SJCRH30 (cell line): ENCODE measurements at regions not wholly inside any gene's neighbourhood (a gene's known extent, or its start where the extent isn't known, plus 50 kb on each side); places are given as distances from the start of the nearest gene placed in this dataset.
"Not testable (repeated sequence)": the region's sequence is repeated elsewhere in the genome, so short reads cannot be mapped to it uniquely, and the experiment has no call there.

ENCODE experiments used
- DNase-seq, 2 experiments: peaks; one replicate each; pipeline ENCODE4 v3.0.0-alpha.2; 2015 to 2020
- H3K27ac ChIP-seq: fragments of 250-450 bp; sonication (Bioruptor Pico); 2 replicates; pipeline ENCODE4 v1.5.1; 2020; ENCODE audit warnings: mild to moderate bottlenecking, moderate library complexity
- H3K27me3 ChIP-seq: fragments of 250-450 bp; sonication (Bioruptor Pico); 2 replicates; pipeline ENCODE4 v1.5.1; 2020; ENCODE audit warnings: mild to moderate bottlenecking, moderate library complexity
- H3K36me3 ChIP-seq: fragments of 250-450 bp; sonication (Bioruptor Pico); 2 replicates; pipeline ENCODE4 v1.5.1; 2020; ENCODE audit warnings: mild to moderate bottlenecking, moderate library complexity
- H3K4me1 ChIP-seq: fragments of 250-450 bp; sonication (Bioruptor Pico); 2 replicates; pipeline ENCODE4 v1.5.1; 2020; ENCODE audit warnings: mild to moderate bottlenecking, moderate library complexity
- H3K4me3 ChIP-seq: fragments of 250-450 bp; sonication (Bioruptor Pico); 2 replicates; pipeline ENCODE4 v1.5.1; 2020; ENCODE audit warnings: mild to moderate bottlenecking, moderate library complexity
- H3K9me3 ChIP-seq: fragments of 250-450 bp; sonication (Bioruptor Pico); replicated peaks from 2 replicates; pipeline ENCODE4 v1.5.1; 2020; ENCODE audit warnings: mild to moderate bottlenecking, moderate library complexity

- not testable (repeated sequence) for H3K27me3 ChIP-seq, H3K36me3 ChIP-seq, H3K9me3 ChIP-seq, H3K4me3 ChIP-seq, H3K4me1 ChIP-seq, H3K27ac ChIP-seq, DNase-seq
Observed at GRCh38 chr21:10325546-10325945, 195.8 kb upstream of the TPTE start.

GRCh38 chr21:10326146-10326545, 195.2 kb upstream of the TPTE start:
- H3K27ac ChIP-seq, H3K4me1 ChIP-seq, DNase-seq, H3K27me3 ChIP-seq, H3K9me3 ChIP-seq, H3K4me3 ChIP-seq, H3K36me3 ChIP-seq: not testable (repeated sequence)

GRCh38 chr21:10328646-10329045, 192.7 kb upstream of the TPTE start:
- not testable (repeated sequence) for H3K9me3 ChIP-seq, H3K4me3 ChIP-seq, H3K27me3 ChIP-seq, H3K27ac ChIP-seq, DNase-seq, H3K4me1 ChIP-seq, H3K36me3 ChIP-seq

- not testable (repeated sequence) for H3K4me1 ChIP-seq, H3K9me3 ChIP-seq, H3K36me3 ChIP-seq, H3K27me3 ChIP-seq, H3K27ac ChIP-seq, H3K4me3 ChIP-seq, DNase-seq
Observed at GRCh38 chr21:10330641-10331119, 190.7 kb upstream of the TPTE start.

- not testable (repeated sequence) for H3K9me3 ChIP-seq, H3K27me3 ChIP-seq, H3K36me3 ChIP-seq, H3K27ac ChIP-seq, H3K4me1 ChIP-seq, DNase-seq, H3K4me3 ChIP-seq
Observed at GRCh38 chr21:10331134-10331533, 190.2 kb upstream of the TPTE start.

- H3K4me1 ChIP-seq, H3K4me3 ChIP-seq, H3K27me3 ChIP-seq, H3K36me3 ChIP-seq, H3K9me3 ChIP-seq, DNase-seq, H3K27ac ChIP-seq: not testable (repeated sequence)
Observed at GRCh38 chr21:10332935-10333334, 188.4 kb upstream of the TPTE start.

GRCh38 chr21:10334391-10334790, 187.0 kb upstream of the TPTE start:
- H3K4me1 ChIP-seq, H3K9me3 ChIP-seq, H3K27ac ChIP-seq, H3K36me3 ChIP-seq, H3K27me3 ChIP-seq, H3K4me3 ChIP-seq, DNase-seq: not testable (repeated sequence)

GRCh38 chr21:10342261-10342956, 179.0 kb upstream of the TPTE start:
- H3K36me3 ChIP-seq, H3K27me3 ChIP-seq, H3K9me3 ChIP-seq, H3K4me1 ChIP-seq: not testable (repeated sequence)
- H3K4me3 ChIP-seq, result peak overlapping the region; percentile 58
- H3K27ac ChIP-seq, result peak overlapping the region; percentile 29; the same call in 1 of the 2 replicates
- peak; percentile 40 to 45 for DNase-seq

- H3K27me3 ChIP-seq, H3K9me3 ChIP-seq, DNase-seq, H3K4me1 ChIP-seq, H3K36me3 ChIP-seq, H3K27ac ChIP-seq: not testable (repeated sequence)
- peak overlapping the region; percentile 41 for H3K4me3 ChIP-seq
Observed at GRCh38 chr21:10343146-10343935, 178.0 kb upstream of the TPTE start.

GRCh38 chr21:10344266-10344665, 177.1 kb upstream of the TPTE start:
- not testable (repeated sequence) for DNase-seq, H3K9me3 ChIP-seq, H3K4me1 ChIP-seq

GRCh38 chr21:10345178-10345612, 176.2 kb upstream of the TPTE start:
- H3K27me3 ChIP-seq, H3K27ac ChIP-seq, H3K4me1 ChIP-seq, H3K36me3 ChIP-seq, H3K4me3 ChIP-seq, H3K9me3 ChIP-seq, DNase-seq: not testable (repeated sequence)

More at GRCh38 chr21:10344266-10344665, 177.1 kb upstream of the TPTE start:
- not testable (repeated sequence) for H3K27me3 ChIP-seq, H3K4me3 ChIP-seq, H3K27ac ChIP-seq, H3K36me3 ChIP-seq

GRCh38 chr21:10346249-10346648, 175.1 kb upstream of the TPTE start:
- not testable (repeated sequence) for H3K27me3 ChIP-seq, H3K27ac ChIP-seq, DNase-seq, H3K36me3 ChIP-seq, H3K4me3 ChIP-seq, H3K9me3 ChIP-seq, H3K4me1 ChIP-seq

- H3K9me3 ChIP-seq, H3K27ac ChIP-seq, DNase-seq: not testable (repeated sequence)
Observed at GRCh38 chr21:10346933-10347615, 174.3 kb upstream of the TPTE start.

GRCh38 chr21:10347675-10348074, 173.7 kb upstream of the TPTE start:
- H3K36me3 ChIP-seq, H3K9me3 ChIP-seq, H3K27me3 ChIP-seq, H3K27ac ChIP-seq, H3K4me1 ChIP-seq, DNase-seq, H3K4me3 ChIP-seq: not testable (repeated sequence)

More at GRCh38 chr21:10346933-10347615, 174.3 kb upstream of the TPTE start:
- H3K4me3 ChIP-seq, H3K4me1 ChIP-seq, H3K27me3 ChIP-seq, H3K36me3 ChIP-seq: not testable (repeated sequence)

GRCh38 chr21:10348150-10348549, 173.2 kb upstream of the TPTE start:
- H3K27me3 ChIP-seq, H3K4me3 ChIP-seq, H3K36me3 ChIP-seq: not testable (repeated sequence)

More at GRCh38 chr21:10348150-10348549, 173.2 kb upstream of the TPTE start:
- H3K9me3 ChIP-seq, H3K27ac ChIP-seq, H3K4me1 ChIP-seq, DNase-seq: not testable (repeated sequence)
